Heart left ventricle (tissue), 16 donors: ENCODE measurements at regions not wholly inside any gene's neighbourhood (a gene's known extent, or its start where the extent isn't known, plus 50 kb on each side); places are given as distances from the start of the nearest gene placed in this dataset.

Source experiments
- ATAC-seq, 4 donors: fragments of 200-7000 bp; cut with Tn5 transposase; one replicate each; pipeline ENCODE4 v1.9.1; 2020 to 2022; ENCODE audit warnings: moderate library complexity in 4 of 4, mild to moderate bottlenecking in 3 of 4, moderate number of reproducible peaks in 1 of 4
- DNase-seq, 5 donors: peaks; one replicate each; pipeline ENCODE4 v3.0.0-alpha.2; 2020
- H3K27ac ChIP-seq, 12 donors: fragments of 200-600 bp; sonication (generic) in 4 of 12; one replicate each; pipeline versions ENCODE4 v1.5.0 to v1.8.0; 2016 to 2022; ENCODE audit warnings: mild to moderate bottlenecking in 2 of 12
- H3K27me3 ChIP-seq, 9 donors: fragments of 200-600 bp; sonication (generic) in 2 of 9; one replicate each; pipeline versions ENCODE4 v1.5.1 to v1.8.0; 2016 to 2022; ENCODE audit warnings: mild to moderate bottlenecking in 3 of 9
- H3K36me3 ChIP-seq, 9 donors: fragments of 200-600 bp; sonication (generic) in 2 of 9; one replicate each; pipeline versions ENCODE4 v1.5.0 to v1.8.0; 2018 to 2022; ENCODE audit warnings: mild to moderate bottlenecking in 2 of 9
- H3K4me1 ChIP-seq, 12 donors: fragments of 200-600 bp; sonication (generic) in 4 of 12; one replicate each; pipeline versions ENCODE4 v1.5.0 to v1.8.0; 2016 to 2022; ENCODE audit warnings: mild to moderate bottlenecking in 3 of 12
- H3K4me3 ChIP-seq, 12 donors: fragments of 200-600 bp; sonication (generic) in 4 of 12; one replicate each; pipeline versions ENCODE4 v1.5.0 to v1.8.0; 2017 to 2022; ENCODE audit warnings: mild to moderate bottlenecking in 9 of 12, moderate library complexity in 4 of 12
- H3K9me3 ChIP-seq, 12 donors: fragments of 200-600 bp; sonication (generic) in 4 of 12; one replicate each; pipeline versions ENCODE4 v1.5.0 to v1.8.0; 2016 to 2022; ENCODE audit warnings: mild to moderate bottlenecking in 1 of 12
- POLR2A ChIP-seq, 2 donors: fragments of 450-650 bp; IDR thresholded peaks; one replicate each; pipeline ENCODE4 v1.6.1; 2017; ENCODE audit warnings: antibody characterized with exemption in 2 of 2, mild to moderate bottlenecking in 2 of 2, moderate library complexity in 2 of 2
- WGBS, 4 donors: extraction: QIAGEN DNeasy Blood & Tissue Kit in 2 of 4; methylation state at CpG; one replicate each; pipeline versions ENCODE4 v1.1.5 to v1.1.7; 2013 to 2018; 5-methylcytosine and 5-hydroxymethylcytosine counted together
- intact Hi-C, 10 donors: fragments of 100-400 bp; cut with DNase I; formaldehyde crosslinking; loops; one replicate each; pipeline versions ENCODE4 v1.11.1 to v1.14.2; 2022
- TF ChIP-seq, protein P1 (sequence below), 12 donors: fragments of 200-600 bp; sonication (generic) in 4 of 12; IDR thresholded peaks; one replicate each; pipeline versions ENCODE4 v1.5.0 to v1.8.0; 2018 to 2022; ENCODE audit warnings: antibody characterized with exemption in 12 of 12, mild to moderate bottlenecking in 5 of 12
- donor health status: ischemic (EF 13 %, LVEDD 7.1; RV severe dilation, severe dysfunction).
- donor health status: healthy with polysubstance abuse.
- donor health status: DM: no; HTN: yes; CAD: no.
- donor health status: DM: no; HTN: no; CAD: no.
- donor health status: ischemic (EF 25% LVEDD 6.9; RV normal size, moderate dysfunction).
- donor health status: ischemic (EF 25% LVEDD 5.7; RV mildly dilated, moderate dysfunction).
- donor health status: healthy.
- donor health status: DM: yes; HTN: yes; CAD: no.
- donor health status: ischemic (EF 35%, LVEDD 5.7; RV mildly dilated, moderate dysfunction).
- donor health status: nonischemic (EF 11% LVEDD 7.7; RV severe dilation, severe dysfunction).
- donor health status: DM: yes; HTN: yes; CAD: no.
- donor health status: PGD.
- donor health status: ischemic (EF 29% LVEDD 5.4; RV normal size, mild dysfunction).
- donor health status: nonischemic (EF 23%, LVEDD 6.1; RV moderate dilation, normal function).

DNA sequence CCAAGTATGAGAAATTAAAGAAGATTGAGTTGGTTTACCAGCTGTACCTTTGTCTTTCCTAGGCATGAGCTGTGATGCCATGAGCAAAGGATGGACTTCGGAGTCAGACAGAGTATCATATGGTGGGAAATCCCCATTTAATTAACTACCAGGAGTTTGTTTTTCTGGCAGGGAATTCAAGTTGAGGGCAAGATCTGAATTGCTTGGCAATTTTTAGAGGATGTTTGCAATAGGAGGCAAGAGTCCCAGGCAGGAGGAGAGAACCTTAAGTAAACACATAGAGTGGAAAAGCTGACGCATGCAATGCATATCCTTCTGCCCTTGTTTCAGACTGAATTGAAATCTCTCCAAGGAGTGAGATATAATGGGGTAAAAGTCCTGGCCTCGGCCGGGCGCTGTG, 569.7 kb upstream of the MDFIC2 start:
- no peaks in the 10 kb centered on the region for H3K36me3 ChIP-seq
- H3K4me1 ChIP-seq, result no peaks in the 10 kb centered on the region
- peaks cover 0 to 9% (median 0%) of the 10 kb centered on the region in 12 donors for H3K9me3 ChIP-seq
- no peak for ATAC-seq
- no peak overlapping the region for H3K27ac ChIP-seq
- TF ChIP-seq POLR2A (IDR thresholded peaks at IDR 0.05), result no peak
- TF ChIP-seq, protein P1, sequence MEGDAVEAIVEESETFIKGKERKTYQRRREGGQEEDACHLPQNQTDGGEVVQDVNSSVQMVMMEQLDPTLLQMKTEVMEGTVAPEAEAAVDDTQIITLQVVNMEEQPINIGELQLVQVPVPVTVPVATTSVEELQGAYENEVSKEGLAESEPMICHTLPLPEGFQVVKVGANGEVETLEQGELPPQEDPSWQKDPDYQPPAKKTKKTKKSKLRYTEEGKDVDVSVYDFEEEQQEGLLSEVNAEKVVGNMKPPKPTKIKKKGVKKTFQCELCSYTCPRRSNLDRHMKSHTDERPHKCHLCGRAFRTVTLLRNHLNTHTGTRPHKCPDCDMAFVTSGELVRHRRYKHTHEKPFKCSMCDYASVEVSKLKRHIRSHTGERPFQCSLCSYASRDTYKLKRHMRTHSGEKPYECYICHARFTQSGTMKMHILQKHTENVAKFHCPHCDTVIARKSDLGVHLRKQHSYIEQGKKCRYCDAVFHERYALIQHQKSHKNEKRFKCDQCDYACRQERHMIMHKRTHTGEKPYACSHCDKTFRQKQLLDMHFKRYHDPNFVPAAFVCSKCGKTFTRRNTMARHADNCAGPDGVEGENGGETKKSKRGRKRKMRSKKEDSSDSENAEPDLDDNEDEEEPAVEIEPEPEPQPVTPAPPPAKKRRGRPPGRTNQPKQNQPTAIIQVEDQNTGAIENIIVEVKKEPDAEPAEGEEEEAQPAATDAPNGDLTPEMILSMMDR (IDR thresholded peaks at IDR 0.05), result no peak
- H3K27me3 ChIP-seq, result no peaks in the 10 kb centered on the region
- no peak for DNase-seq
- no peak overlapping the region for H3K4me3 ChIP-seq
- intact Hi-C loops, result no loop called here
- WGBS, 4 donors, result 95 to 97% (median 96%) methylated on average over 5 of the region's 5 CpGs

DNA sequence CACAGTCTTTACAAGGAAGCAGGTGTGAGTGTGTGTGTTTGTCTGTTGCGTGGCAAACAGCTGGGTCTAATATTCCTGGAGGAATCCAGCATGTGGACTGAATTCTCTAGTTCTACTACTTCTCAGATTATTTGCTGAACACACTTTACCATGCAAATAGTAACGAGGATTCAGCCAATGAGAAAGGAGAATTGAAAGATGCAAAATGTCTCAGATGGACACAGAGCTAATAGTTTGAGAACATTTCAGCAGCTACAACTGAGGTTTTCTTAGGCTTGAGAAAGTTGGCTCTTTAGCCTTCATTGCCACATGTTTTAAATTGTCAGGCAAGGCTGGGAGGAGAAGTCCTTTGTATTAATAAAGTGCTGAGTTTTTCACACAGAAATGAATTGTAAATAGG, 568.0 kb upstream of the MDFIC2 start:
- DNase-seq (no peak), ATAC-seq (no peak)
- Histone ChIP-seq H3K9me3 (peaks cover 0 to 9% (median 0%) of the 10 kb centered on the region in 12 donors), H3K4me1 (no peaks in the 10 kb centered on the region), H3K36me3 (no peaks in the 10 kb centered on the region), H3K27me3 (no peaks in the 10 kb centered on the region), H3K27ac (no peak overlapping the region), H3K4me3 (no peak overlapping the region)
- intact Hi-C loops, result no loop called here
- TF ChIP-seq, protein P1 (IDR thresholded peaks at IDR 0.05), result no peak
- no peak for TF ChIP-seq POLR2A (IDR thresholded peaks at IDR 0.05)
- 84 to 93% (median 87%) methylated on average over 2 of the region's 2 CpGs for WGBS, 4 donors

DNA sequence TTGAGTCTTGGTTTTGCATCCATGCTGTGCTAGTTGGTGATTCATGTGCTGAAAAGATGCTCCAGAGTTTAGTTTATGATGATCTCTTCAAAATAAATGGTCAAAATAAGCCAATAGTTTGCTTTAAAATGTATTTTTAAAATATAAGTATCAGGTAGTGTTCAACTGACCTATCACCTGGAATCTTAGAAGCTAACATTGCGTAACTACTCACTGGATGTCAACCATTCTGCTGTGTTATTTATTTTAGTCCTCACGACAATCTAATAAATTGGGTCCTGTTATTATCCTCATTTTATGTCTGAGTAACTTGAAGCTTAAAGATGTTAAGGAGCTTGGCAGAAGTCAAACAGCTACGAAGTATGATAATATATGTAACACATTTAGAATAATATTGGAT, 563.7 kb upstream of the MDFIC2 start:
- ATAC-seq, result no peak
- no peaks in the 10 kb centered on the region for H3K36me3 ChIP-seq
- H3K27ac ChIP-seq, result no peak overlapping the region
- peaks cover 0 to 15% (median 0%) of the 10 kb centered on the region in 12 donors for H3K9me3 ChIP-seq
- no peaks in the 10 kb centered on the region for H3K27me3 ChIP-seq
- no peak for DNase-seq
- H3K4me1 ChIP-seq, result no peaks in the 10 kb centered on the region
- intact Hi-C loops, result no loop called here
- H3K4me3 ChIP-seq, result no peak overlapping the region
- WGBS, 4 donors, result 94 to 95% (median 95%) methylated on average over 3 of the region's 3 CpGs
- TF ChIP-seq, protein P1 (IDR thresholded peaks at IDR 0.05), result no peak
- no peak for TF ChIP-seq POLR2A (IDR thresholded peaks at IDR 0.05)

DNA sequence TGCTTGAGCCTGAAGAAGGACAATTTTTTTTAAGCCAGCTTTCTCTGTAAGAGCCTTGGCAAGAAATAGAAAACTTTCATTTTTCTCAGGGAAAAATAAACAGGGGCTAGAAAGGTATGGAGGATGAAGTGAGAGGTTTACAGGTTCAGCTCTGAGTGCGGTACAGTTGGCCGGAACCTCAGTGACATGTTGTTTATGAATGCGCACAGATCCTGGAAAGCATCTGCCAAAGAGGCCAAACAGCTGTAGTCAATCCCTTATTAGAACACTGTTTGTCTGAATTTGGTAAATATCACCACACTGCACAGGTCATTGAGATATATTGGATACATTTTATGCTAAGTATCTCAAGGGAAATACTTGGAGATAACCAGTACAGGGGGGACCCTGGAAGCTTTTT, 561.8 kb upstream of the MDFIC2 start:
- no peaks in the 10 kb centered on the region for H3K36me3 ChIP-seq
- H3K27me3 ChIP-seq, result no peaks in the 10 kb centered on the region
- H3K4me3 ChIP-seq, result no peak overlapping the region
- no peak for TF ChIP-seq POLR2A (IDR thresholded peaks at IDR 0.05)
- TF ChIP-seq, protein P1 (IDR thresholded peaks at IDR 0.05), result no peak
- H3K9me3 ChIP-seq, result peaks cover 0 to 21% (median 0%) of the 10 kb centered on the region in 12 donors
- 78 to 86% (median 82%) methylated on average over 3 of the region's 3 CpGs for WGBS, 4 donors
- no peaks in the 10 kb centered on the region for H3K4me1 ChIP-seq
- DNase-seq, result no peak
- intact Hi-C loops, result no loop called here
- no peak overlapping the region for H3K27ac ChIP-seq
- ATAC-seq, result no peak
